DMS79 (cell line): ENCODE measurements at regions not wholly inside any gene's neighbourhood (a gene's known extent, or its start where the extent isn't known, plus 50 kb on each side); places are given as distances from the start of the nearest gene placed in this dataset.

Experiments used
- DNase-seq: peaks from one replicate; lab custom pipeline; 2025; lab: John Stamatoyannopoulos, UW

- no peak for DNase-seq
Measured at GRCh38 chr1:110765640-110766335, 91.0 kb upstream of the KCNA3 start.

- DNase-seq = no peak
Measured at GRCh38 chr1:110763149-110763548, 88.4 kb upstream of the KCNA3 start.

- DNase-seq = no peak
Measured at GRCh38 chr1:110760321-110760720, 85.6 kb upstream of the KCNA3 start.

GRCh38 chr1:110756506-110756905, 81.8 kb upstream of the KCNA3 start:
- DNase-seq = no peak

- no peak for DNase-seq
Measured at GRCh38 chr1:110752941-110753725, 78.4 kb upstream of the KCNA3 start.

- DNase-seq = no peak
Measured at GRCh38 chr1:110750562-110750961, 75.8 kb upstream of the KCNA3 start.

GRCh38 chr1:110749960-110750359, 75.2 kb upstream of the KCNA3 start:
- DNase-seq = no peak

- DNase-seq = no peak
Measured at GRCh38 chr1:110746644-110747259, 72.0 kb upstream of the KCNA3 start.

GRCh38 chr1:110743397-110743796, 68.7 kb upstream of the KCNA3 start:
- DNase-seq = no peak

- no peak for DNase-seq
Measured at GRCh38 chr1:110736900-110737605, 62.3 kb upstream of the KCNA3 start.

GRCh38 chr1:110734133-110734680, 59.5 kb upstream of the KCNA3 start:
- no peak for DNase-seq

- no peak for DNase-seq
Measured at GRCh38 chr1:110731529-110731928, 56.8 kb upstream of the KCNA3 start.

GRCh38 chr1:110728388-110729001, 53.8 kb upstream of the KCNA3 start:
- no peak for DNase-seq

- no peak for DNase-seq
Measured at GRCh38 chr1:110727246-110727645, 52.5 kb upstream of the KCNA3 start.

- DNase-seq = no peak
Measured at GRCh38 chr1:110726755-110727154, 52.0 kb upstream of the KCNA3 start.
